ENCODE measurements at regions not wholly inside any gene's neighbourhood (a gene's known extent, or its start where the extent isn't known, plus 50 kb on each side); places are given as distances from the start of the nearest gene placed in this dataset.

DNA sequence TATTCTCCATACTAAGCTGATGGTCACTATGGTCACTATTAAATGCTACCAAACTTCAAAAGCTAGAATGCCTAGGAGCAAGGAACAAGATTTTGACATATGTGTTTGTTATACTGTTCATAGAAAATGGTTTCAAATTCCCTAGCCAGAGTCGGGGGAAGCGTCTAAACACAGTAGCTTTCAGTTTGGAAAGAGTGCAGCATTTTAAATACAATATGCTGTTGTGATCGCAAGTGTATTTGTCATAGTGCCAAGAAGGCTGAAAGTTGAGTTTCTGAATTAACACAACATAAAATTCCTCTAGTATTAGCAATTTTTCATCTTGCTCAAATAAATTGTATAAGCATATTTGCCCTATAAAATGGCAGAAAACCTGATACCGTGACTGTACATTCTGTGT, 280.4 kb downstream of the ZNF608 start:
- no peak for DNase-seq (ENCODE audit: low read depth, low spot score)

GRCh38 chr5:124463851-124464250, 282.6 kb downstream of the ZNF608 start:
- DNase-seq (ENCODE audit: low read depth, low spot score): no peak

DNA sequence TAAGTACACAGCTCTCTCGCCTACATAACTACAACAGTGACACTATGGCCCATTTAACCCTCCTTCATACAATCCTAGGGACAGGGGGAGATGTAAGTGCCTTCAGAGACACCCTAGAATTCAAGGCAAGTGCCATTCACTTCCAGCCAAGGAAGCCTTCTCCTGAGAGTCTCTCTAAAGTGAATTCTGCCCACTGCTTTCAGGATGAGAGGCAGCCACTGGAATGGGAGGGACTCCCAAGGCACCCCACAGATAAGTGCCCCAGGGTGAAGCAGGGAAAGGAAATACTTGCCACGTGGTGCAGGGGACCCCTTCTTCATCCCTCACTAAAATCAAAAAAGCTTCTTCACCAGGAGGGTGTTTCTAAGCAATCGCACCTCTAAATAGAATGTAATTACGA, 283.7 kb downstream of the ZNF608 start:
- no peak for DNase-seq (ENCODE audit: low read depth, low spot score)

GRCh38 chr5:124461941-124462340, 284.5 kb downstream of the ZNF608 start:
- DNase-seq (ENCODE audit: low read depth, low spot score): no peak

GRCh38 chr5:124461157-124461556, 285.3 kb downstream of the ZNF608 start:
- DNase-seq (ENCODE audit: low read depth, low spot score): no peak

DNA sequence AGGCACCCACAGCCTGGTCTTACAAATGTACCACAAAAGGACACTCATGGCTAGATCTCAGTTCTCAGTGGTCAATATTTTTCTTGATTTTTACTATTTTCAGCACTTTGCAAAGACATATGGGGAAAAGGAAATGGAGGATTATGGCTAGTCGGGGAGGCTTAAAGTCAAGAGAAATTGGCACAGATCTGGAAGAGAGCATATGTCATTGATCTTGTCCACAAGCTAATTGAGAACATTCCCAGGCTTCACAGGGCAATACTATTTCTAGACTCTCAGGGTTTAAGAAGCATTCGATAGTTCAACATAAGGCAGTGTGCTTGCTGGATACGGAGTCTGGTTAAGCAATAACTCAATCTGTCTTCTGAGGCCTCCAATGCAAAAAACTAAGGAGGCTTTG, 285.8 kb downstream of the ZNF608 start:
- no peak for DNase-seq (ENCODE audit: low read depth, low spot score)

GRCh38 chr5:124459984-124460383, 286.5 kb downstream of the ZNF608 start:
- no peak for DNase-seq (ENCODE audit: low read depth, low spot score)

DNA sequence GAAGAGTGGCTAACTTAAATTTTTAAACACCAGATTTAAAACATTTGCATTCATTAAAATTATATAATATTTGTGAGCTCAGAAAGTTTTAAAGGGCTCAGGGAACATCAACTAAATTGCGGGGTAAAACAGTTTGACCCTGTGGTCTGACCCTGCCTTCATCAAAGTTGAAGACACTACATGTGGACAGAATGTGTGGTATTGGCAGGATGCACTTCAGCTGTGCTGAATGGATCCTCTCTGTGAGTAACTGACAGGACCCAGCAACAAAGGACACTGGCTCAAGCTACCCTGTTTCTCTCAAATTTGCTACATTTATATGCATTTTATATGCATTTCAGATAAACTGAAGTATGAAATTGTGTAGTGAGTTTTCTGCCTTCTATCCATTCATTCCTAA, 288.5 kb downstream of the ZNF608 start:
- no peak for DNase-seq (ENCODE audit: low read depth, low spot score)

- no peak for DNase-seq (ENCODE audit: low read depth, low spot score)
Measured at GRCh38 chr5:124457101-124457500, 289.3 kb downstream of the ZNF608 start.

DNA sequence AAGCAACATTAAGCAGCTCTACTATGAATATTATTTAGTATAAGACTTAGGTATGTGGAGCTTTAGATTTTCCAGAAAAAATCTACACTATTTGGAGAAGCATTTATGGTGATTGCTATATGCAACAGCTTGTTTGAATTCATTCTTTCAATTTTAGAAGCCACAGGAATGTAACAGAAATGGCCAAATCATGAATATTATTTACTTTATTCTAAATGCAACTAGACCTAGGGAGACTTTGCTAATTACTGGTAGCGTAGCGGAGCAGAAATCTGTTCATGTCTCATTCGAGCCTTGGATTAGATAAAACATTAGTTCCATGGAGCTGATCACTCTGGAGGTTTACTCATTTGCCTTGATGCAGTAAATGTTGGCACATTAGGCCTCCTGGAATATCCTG, 290.2 kb downstream of the ZNF608 start:
- DNase-seq (ENCODE audit: low read depth, low spot score): no peak

DNA sequence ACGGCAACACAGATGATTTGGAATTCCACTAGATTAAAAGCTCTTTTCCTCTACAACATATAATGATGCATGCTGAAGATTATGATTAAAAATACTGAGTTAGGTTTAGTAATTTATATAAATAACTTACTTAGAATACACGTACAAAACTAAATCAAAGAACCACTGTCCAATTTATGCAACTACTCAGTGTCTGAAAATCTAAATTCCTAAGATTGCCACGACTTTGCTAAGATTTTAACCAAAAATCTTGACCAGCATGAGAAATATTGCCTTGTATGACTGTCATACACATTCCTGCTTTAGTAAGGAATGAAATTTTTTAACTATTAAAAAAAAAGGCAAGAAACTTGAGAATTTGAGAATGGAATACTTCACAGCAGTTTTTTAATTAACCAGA, 292.4 kb downstream of the ZNF608 start:
- no peak for DNase-seq (ENCODE audit: low read depth, low spot score)

- DNase-seq (ENCODE audit: low read depth, low spot score): no peak
Measured at GRCh38 chr5:124453221-124454051, 293.0 kb downstream of the ZNF608 start.

DNA sequence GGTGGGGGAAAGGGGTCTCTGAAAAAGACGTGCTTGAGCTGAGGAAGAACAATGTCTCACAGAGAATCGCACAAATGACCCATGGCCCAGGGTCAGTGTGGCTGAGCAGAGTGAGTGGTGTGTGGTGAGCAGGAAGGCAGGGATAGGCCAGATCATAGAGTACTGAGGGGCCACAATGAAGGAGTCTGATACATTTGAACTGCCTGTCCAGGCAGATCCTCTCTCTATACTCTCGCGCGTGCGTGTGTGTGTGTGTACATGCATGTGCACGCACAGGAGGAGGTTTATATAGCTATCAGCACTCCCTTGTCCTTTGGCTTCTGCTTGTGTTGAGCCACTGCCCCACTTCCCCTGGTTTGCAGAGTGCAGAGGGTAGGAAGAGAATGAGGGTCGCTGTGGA, 294.0 kb downstream of the ZNF608 start:
- DNase-seq (ENCODE audit: low read depth, low spot score): no peak

DNA sequence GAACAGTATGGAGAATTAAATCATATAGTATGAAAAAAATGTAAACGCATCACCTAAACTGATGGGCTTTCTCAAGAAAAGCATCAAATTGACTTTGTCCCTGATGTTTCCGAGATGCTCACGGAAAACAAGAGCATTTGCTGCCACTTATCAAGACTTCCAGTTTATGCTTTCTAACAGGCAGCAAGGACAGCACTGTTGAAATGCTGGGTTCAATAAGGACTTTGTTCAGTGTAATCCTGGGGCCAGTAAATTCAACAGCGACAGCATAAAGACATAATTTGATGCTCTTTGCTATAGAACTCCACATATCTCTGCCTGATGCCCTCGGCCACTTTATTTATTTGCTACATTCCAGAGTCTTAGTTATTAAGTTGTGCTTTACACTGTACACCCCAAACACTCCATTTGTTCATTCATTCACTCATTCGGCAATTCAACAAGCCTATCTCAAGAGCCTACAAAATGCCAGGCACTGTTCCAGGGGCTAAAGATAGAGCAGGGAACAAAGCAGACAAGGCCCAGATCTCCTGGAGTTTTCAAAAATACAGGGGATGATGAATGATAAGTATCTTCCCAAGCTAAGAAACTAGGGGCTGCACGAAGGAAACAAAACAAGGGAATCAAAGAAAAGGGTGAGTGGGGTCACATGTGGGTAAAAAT, 294.6 kb downstream of the ZNF608 start:
- no peak for DNase-seq (ENCODE audit: low read depth, low spot score)

DNA sequence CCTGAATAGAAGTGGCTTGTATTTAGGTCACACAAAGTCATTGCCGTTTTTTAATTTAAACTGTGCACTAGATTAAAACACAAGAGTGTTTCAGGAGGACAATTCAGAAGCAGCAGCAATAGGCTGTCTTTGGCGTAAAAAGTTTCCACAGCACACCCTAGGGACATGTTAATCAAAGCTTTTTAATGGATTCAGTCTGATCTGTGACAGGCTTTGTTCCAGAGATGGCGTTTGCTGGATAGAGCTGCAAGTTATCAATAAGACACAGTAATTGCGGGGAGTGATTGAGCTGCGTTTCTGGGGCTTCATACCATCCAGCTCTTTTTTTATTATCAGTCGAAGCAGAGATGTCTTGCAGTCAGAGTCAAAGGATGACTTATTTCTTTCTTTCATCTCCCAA, 300.3 kb downstream of the ZNF608 start:
- DNase-seq (ENCODE audit: low read depth, low spot score): no peak

DNA sequence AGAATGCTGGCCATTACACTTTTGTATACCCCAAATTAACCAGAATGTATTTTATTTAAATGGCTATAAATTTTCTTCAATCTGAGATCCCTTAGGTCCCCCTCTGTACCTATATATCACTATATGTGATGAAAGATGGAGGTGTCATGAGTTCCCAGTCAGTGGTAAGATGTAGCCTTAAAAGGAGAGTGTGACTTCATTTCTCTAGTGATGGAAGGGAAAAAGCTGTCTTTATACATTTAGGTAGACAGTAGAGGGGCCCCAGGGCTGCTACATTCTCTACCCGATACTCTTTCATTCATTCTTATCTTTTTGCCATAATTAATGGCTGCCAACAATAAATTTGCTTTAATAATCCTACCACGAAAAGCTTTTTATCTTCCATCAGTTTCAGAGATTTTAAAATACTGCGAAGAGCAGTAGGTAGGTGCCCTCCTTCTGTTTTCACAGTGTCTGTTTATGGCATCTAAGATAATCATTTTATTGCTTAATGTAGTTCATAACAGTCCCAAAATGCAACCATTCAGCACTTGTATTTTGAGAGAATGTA, 301.3 kb downstream of the ZNF608 start:
- DNase-seq (ENCODE audit: low read depth, low spot score): no peak

DNA sequence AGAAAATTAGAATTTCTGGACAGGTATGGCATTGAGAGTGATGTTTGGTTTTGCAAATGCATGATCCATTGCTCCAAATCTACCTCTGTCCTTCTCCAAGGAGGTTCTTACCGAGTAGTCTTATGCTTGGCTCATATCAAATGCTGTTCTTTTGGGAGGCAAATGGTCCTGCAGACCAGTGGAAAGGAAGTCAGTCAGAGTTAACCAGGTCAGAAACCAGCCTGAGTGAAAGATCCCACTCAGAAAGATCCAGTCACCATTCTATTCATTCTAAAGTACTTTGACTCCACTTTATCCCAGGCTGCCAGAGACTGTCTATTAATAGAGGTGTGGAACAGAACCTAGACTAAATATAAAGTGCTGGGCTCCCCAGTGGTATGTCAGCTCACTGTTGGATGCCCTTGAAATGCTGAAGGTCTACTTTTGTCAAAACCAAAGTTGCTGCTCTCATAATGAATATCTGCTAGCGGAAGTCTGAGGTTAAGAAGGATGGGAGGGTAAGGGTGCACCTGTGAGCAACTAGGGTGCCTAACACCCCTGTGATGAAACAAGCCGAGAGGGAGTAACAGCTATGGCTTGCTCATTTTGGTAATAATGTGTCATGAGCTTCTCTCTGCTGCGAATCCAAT, 302.2 kb downstream of the ZNF608 start:
- no peak for DNase-seq (ENCODE audit: low read depth, low spot score)

- no peak for DNase-seq (ENCODE audit: low read depth, low spot score)
Measured at GRCh38 chr5:124440471-124440870, 306.0 kb downstream of the ZNF608 start.

DNA sequence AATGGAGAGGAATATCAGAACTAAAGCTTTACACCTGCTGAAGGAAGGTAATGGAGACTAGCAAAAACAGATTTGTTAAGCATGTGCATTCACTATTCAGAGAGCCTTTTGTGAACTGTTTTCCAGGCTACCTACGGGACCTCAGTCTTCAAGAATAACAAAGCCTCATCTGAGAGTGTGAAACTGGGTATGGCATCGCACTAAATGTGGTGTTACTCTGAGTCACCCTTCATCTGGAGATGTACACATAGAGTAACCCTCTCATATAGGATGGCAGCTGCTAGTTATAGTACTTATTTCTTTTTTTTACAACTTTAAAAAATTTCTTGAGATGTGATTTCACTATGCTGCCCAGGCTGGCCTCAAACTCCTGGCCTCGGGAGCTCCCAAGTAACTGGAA, 306.8 kb downstream of the ZNF608 start:
- no peak for DNase-seq (ENCODE audit: low read depth, low spot score)

GRCh38 chr5:124438903-124439281, 307.5 kb downstream of the ZNF608 start:
- DNase-seq (ENCODE audit: low read depth, low spot score): no peak

DNA sequence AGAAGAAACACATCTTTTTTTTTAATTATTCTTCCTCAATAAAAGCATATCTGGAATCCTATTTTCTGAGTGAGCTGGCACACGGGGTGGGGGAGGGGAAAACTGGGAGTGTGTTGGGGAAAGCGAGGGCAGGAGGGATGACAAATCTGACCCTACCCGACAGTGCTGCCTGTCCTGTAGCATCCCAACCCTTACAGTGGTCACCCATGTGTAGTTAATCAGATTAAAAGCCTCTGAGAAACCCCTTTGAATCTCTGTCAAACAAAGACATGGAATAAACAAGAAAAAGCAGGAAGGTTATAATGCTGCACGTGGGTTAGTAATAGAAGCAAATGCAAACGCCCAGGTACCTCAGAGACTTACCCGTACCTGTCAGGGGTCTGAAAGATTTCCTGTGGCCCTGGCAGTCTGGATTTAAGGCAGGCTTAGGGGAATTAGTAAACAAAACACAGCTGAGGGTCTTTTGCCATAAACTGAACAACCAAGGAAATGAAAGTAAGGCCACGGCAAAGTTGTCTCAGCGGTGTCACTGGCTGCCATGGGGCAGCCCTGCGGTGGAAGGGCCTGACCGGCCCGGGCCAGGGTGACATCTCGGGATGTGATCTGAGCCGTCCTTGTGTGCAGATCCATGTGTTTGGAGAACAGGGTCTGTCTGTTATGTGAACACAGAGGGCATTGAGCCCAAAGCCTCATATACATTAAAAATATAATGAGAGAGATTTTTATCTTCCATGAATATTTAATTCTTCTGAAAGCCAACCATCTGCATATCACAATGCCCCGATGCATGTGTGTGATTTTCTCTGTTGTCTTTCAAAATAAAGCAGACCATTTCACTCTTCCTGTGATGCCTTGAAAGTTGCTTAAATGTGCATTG, 308.2 kb downstream of the ZNF608 start:
- DNase-seq (ENCODE audit: low read depth, low spot score): no peak

- DNase-seq (ENCODE audit: low read depth, low spot score): no peak
Measured at GRCh38 chr5:124436294-124436693, 310.1 kb downstream of the ZNF608 start.
